GM21619 (cell line): ENCODE measurements at regions not wholly inside any gene's neighbourhood (a gene's known extent, or its start where the extent isn't known, plus 50 kb on each side); places are given as distances from the start of the nearest gene placed in this dataset.

Experiments used
- ATAC-seq: cut with Tn5 transposase; IDR thresholded peaks from one replicate; pipeline ENCODE4 v1.9.1; 2021; ENCODE audit not compliant: unreplicated experiment

GRCh38 chr16:47787696-47788095 lies 326.6 kb downstream of the PHKB start:
- no peak for ATAC-seq

GRCh38 chr16:47781673-47782072 lies 320.5 kb downstream of the PHKB start:
- ATAC-seq: no peak

GRCh38 chr16:47780213-47780875 lies 319.2 kb downstream of the PHKB start:
- ATAC-seq: no peak

GRCh38 chr16:47779201-47780016 lies 318.3 kb downstream of the PHKB start:
- ATAC-seq: peak; percentile 79

- no peak for ATAC-seq
Observed at GRCh38 chr16:47778106-47778801, 317.1 kb downstream of the PHKB start.

GRCh38 chr16:47777220-47777619 lies 316.1 kb downstream of the PHKB start:
- no peak for ATAC-seq

- no peak for ATAC-seq
Observed at GRCh38 chr16:47774661-47775060, 313.5 kb downstream of the PHKB start.

- no peak for ATAC-seq
Observed at GRCh38 chr16:47753659-47754058, 292.5 kb downstream of the PHKB start.
